ENCODE measurements at regions not wholly inside any gene's neighbourhood (a gene's known extent, or its start where the extent isn't known, plus 50 kb on each side); places are given as distances from the start of the nearest gene placed in this dataset.

DNA sequence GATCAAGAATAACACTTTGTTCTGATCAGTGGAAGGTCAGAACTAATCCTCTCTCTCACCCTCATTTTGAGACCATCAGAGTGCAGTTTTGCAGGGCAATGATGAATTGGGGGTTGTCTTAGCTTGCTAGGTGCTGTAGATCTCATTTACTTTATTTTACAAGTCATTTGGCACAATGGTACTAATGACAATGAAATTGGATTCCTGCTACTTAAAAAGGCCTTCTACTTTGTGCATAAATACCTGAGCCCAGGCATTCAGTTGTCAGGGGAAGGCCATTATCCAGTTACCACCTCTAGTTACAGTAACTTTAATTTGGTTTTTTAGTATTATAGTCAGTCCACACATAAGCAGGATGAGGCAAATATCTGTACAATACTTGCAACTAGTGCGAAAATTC is 240.0 kb downstream of the HDGFL1 start:
- TF ChIP-seq, protein P1, sequence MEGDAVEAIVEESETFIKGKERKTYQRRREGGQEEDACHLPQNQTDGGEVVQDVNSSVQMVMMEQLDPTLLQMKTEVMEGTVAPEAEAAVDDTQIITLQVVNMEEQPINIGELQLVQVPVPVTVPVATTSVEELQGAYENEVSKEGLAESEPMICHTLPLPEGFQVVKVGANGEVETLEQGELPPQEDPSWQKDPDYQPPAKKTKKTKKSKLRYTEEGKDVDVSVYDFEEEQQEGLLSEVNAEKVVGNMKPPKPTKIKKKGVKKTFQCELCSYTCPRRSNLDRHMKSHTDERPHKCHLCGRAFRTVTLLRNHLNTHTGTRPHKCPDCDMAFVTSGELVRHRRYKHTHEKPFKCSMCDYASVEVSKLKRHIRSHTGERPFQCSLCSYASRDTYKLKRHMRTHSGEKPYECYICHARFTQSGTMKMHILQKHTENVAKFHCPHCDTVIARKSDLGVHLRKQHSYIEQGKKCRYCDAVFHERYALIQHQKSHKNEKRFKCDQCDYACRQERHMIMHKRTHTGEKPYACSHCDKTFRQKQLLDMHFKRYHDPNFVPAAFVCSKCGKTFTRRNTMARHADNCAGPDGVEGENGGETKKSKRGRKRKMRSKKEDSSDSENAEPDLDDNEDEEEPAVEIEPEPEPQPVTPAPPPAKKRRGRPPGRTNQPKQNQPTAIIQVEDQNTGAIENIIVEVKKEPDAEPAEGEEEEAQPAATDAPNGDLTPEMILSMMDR (IDR thresholded peaks at IDR 0.05), result no peak
- TF ChIP-seq POLR2A (IDR thresholded peaks at IDR 0.05), result no peak
